Left lung (tissue), 4 donors: ENCODE measurements at regions not wholly inside any gene's neighbourhood (a gene's known extent, or its start where the extent isn't known, plus 50 kb on each side); places are given as distances from the start of the nearest gene placed in this dataset.
"Not testable (repeated sequence)": the region's sequence is repeated elsewhere in the genome, so short reads cannot be mapped to it uniquely, and the experiment has no call there.

Source experiments
- ATAC-seq: fragments of 200-7000 bp; cut with Tn5 transposase; one replicate; pipeline ENCODE4 v1.9.1; 2020; ENCODE audit warnings: moderate library complexity
- DNase-seq, 4 donors: peaks; one replicate each; pipeline ENCODE4 v3.0.0-alpha.2; 2013 to 2020
- H3K27ac ChIP-seq, 2 donors: fragments of 200-600 bp; sonication (generic) in 1 of 2; one replicate each; pipeline versions ENCODE4 v1.5.0 to v1.8.0; 2020 to 2021
- H3K27me3 ChIP-seq, 2 donors: fragments of 200-600 bp; sonication (generic) in 1 of 2; one replicate each; pipeline versions ENCODE4 v1.5.0 to v1.8.0; 2020 to 2021
- H3K36me3 ChIP-seq, 2 donors: fragments of 200-600 bp; sonication (generic) in 1 of 2; one replicate each; pipeline versions ENCODE4 v1.5.0 to v1.8.0; 2020 to 2021
- H3K4me1 ChIP-seq, 2 donors: fragments of 200-600 bp; one replicate each; pipeline ENCODE4 v1.8.0; 2021
- H3K4me3 ChIP-seq, 2 donors: fragments of 200-600 bp; sonication (generic) in 1 of 2; one replicate each; pipeline versions ENCODE4 v1.5.0 to v1.8.0; 2020 to 2021; ENCODE audit warnings: mild to moderate bottlenecking in 1 of 2
- H3K9me3 ChIP-seq, 2 donors: fragments of 200-600 bp; sonication (generic) in 1 of 2; one replicate each; pipeline versions ENCODE4 v1.5.0 to v1.8.0; 2020 to 2021
- intact Hi-C, 2 donors: fragments of 100-400 bp; cut with DNase I; formaldehyde crosslinking; loops; one replicate each; pipeline versions ENCODE4 v1.11.2 to v1.14.2; 2022
- TF ChIP-seq, protein P1 (sequence below), 2 donors: fragments of 200-600 bp; sonication (generic) in 1 of 2; IDR thresholded peaks; one replicate each; pipeline versions ENCODE4 v1.5.0 to v1.8.0; 2021; ENCODE audit warnings: antibody characterized with exemption in 2 of 2
- donor health status: DM: no; HTN: yes; CAD: no.
- donor health status: DM: no; HTN: no; CAD: no.

DNA sequence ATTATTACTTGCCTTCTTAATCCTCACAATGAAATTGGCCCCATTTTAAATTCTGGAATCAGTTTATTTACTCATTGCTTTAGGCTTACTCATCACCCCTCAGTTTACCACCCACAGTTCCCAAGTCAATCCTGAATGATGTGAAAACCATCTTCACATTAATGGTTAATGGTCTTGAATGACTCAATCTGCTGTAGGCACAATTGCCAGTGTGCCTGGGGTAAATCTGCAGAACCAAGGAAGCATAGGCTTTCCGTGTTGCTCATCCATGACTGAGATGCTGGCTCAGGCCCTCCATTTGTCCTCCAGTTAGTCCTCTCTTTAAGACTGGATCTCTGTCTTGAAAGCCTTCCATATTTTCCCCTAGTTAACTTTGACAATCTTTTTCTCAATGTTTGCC, 164.5 kb downstream of the PMAIP1 start:
- Histone ChIP-seq H3K4me1 (no peaks in the 10 kb centered on the region), H3K4me3 (no peak overlapping the region), H3K36me3 (no peaks in the 10 kb centered on the region), H3K27me3 (no peaks in the 10 kb centered on the region), H3K27ac (no peak overlapping the region), H3K9me3 (no peaks in the 10 kb centered on the region)
- no peak for DNase-seq
- TF ChIP-seq, protein P1, sequence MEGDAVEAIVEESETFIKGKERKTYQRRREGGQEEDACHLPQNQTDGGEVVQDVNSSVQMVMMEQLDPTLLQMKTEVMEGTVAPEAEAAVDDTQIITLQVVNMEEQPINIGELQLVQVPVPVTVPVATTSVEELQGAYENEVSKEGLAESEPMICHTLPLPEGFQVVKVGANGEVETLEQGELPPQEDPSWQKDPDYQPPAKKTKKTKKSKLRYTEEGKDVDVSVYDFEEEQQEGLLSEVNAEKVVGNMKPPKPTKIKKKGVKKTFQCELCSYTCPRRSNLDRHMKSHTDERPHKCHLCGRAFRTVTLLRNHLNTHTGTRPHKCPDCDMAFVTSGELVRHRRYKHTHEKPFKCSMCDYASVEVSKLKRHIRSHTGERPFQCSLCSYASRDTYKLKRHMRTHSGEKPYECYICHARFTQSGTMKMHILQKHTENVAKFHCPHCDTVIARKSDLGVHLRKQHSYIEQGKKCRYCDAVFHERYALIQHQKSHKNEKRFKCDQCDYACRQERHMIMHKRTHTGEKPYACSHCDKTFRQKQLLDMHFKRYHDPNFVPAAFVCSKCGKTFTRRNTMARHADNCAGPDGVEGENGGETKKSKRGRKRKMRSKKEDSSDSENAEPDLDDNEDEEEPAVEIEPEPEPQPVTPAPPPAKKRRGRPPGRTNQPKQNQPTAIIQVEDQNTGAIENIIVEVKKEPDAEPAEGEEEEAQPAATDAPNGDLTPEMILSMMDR (IDR thresholded peaks at IDR 0.05): no peak
- no peak for ATAC-seq
- intact Hi-C loops: no loop called here

DNA sequence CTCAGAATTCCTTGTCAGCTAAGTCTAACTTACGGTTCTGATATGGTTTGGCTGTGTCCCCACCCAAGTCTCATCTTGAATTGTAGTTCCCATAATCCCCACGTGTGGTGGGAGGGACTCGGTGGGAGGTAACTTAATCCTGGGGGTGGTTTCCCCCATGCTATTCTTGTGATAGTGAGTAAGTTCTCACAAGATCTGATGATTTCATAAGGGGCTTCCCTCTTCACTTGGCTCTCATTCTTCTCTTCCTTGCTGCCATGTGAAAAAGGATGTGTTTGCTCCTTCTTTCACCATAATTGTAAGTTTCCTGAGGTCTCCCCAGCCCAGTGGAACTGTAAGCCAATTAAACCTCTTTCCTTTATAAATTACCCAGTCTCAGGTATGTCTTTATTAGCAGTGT, 163.0 kb downstream of the PMAIP1 start:
- ATAC-seq, DNase-seq, H3K4me3 ChIP-seq, H3K9me3 ChIP-seq, H3K36me3 ChIP-seq, intact Hi-C loops, H3K27me3 ChIP-seq, H3K27ac ChIP-seq, H3K4me1 ChIP-seq: not testable (repeated sequence)

DNA sequence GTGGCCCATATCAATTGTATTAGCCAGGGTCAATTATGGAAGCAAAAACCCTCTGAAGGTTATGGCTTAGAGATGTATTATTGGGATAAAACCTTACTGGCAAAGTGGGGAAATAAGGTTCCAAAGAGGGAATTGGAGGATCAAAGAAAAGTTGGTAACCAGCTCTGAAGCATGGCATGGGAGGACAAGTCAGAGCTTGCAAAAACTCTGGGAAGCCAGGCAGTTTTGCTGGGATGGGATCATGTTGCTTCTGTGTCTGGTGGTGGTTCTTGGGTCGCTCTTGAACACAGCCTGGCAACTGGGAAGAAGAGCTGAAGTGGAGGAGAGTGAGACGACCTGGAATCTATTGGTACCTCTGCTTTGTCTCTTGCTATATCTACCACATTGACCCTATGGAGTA, 162.6 kb downstream of the PMAIP1 start:
- ATAC-seq: no peak
- intact Hi-C loops: no loop called here

DNA sequence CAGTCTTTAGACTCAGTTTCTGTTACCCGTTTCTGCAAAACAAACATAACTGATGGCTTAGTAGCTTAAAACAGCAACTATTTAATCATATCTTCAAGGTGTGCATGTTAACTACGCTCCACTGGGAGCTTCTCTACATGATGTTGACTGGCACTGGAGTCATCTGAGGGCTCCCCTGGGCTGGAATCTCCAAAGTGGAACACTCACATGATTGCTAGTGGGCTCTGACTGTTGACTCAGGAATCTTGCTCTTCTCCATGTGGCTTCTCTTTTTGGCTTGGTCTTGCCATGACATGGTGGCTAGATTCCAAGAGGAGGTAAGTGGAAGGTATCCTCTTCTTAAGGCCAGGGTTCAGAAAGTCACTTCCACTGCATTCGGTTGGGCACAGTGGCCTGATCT, 160.8 kb downstream of the PMAIP1 start:
- no peak for DNase-seq
- H3K27me3 ChIP-seq: no peaks in the 10 kb centered on the region
- peak; percentile 58 for ATAC-seq
- TF ChIP-seq, protein P1 (IDR thresholded peaks at IDR 0.05): no peak
- H3K4me1 ChIP-seq: no peaks in the 10 kb centered on the region
- intact Hi-C loops: no loop called here
- no peaks in the 10 kb centered on the region for H3K36me3 ChIP-seq
- no peak overlapping the region for H3K4me3 ChIP-seq
- H3K27ac ChIP-seq: no peak overlapping the region
- no peaks in the 10 kb centered on the region for H3K9me3 ChIP-seq

More for the DNA sequence above, 162.6 kb downstream of the PMAIP1 start:
- no peak overlapping the region for H3K27ac ChIP-seq
- H3K9me3 ChIP-seq: no peaks in the 10 kb centered on the region
- H3K4me3 ChIP-seq: no peak overlapping the region
- H3K36me3 ChIP-seq: no peaks in the 10 kb centered on the region
- no peak for DNase-seq
- no peaks in the 10 kb centered on the region for H3K4me1 ChIP-seq
- TF ChIP-seq, protein P1 (IDR thresholded peaks at IDR 0.05): no peak
- H3K27me3 ChIP-seq: no peaks in the 10 kb centered on the region

DNA sequence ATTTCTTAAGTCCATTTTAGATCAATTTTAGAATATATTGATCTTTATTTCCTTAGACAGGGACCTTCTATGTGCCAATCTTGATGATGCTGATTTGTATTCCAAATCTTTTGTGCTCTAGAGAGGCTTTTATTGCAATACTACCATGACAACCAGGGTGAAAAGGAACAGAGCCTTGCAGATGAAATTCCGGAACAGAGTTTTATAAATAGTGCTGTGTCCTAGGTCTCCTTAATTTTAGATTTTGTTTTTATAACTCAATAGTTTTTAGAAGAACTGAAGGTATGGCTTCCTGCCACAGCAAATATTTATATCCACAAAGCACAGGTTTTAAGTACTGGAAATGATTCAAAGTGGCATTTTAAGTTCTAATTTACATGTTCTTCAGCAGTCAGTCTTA, 160.2 kb downstream of the PMAIP1 start:
- TF ChIP-seq, protein P1 (IDR thresholded peaks at IDR 0.05): no peak
- peak; percentile 69 for ATAC-seq

DNA sequence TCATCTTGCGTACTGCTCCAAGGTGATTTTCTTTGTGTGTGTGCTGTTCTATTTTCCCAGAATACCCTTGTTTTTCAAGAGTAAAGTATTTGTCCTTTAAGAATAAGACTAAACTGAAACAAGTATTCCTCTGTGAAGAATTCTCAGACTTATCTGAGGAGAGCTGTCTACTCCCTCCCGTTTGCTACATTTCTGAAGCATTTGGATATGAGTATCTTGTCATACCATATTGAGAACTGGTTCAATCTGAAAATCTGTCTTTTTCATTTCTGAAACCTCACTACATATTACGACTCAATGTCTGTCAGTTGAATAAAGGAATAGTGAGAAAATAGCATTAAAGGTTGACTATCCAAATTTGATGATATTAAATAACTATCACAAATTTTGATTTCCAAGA, 159.4 kb downstream of the PMAIP1 start:
- Histone ChIP-seq H3K36me3 (no peaks in the 10 kb centered on the region), H3K9me3 (no peaks in the 10 kb centered on the region), H3K27ac (no peak overlapping the region), H3K4me1 (no peaks in the 10 kb centered on the region), H3K4me3 (no peak overlapping the region), H3K27me3 (no peaks in the 10 kb centered on the region)
- no peak for DNase-seq
- ATAC-seq: no peak
- intact Hi-C loops: no loop called here
- TF ChIP-seq, protein P1 (IDR thresholded peaks at IDR 0.05): no peak

More for the DNA sequence above, 160.2 kb downstream of the PMAIP1 start:
- Histone ChIP-seq H3K27me3 (no peaks in the 10 kb centered on the region), H3K36me3 (no peaks in the 10 kb centered on the region), H3K27ac (no peak overlapping the region), H3K4me1 (no peaks in the 10 kb centered on the region), H3K4me3 (no peak overlapping the region), H3K9me3 (no peaks in the 10 kb centered on the region)
- no peak for DNase-seq
- intact Hi-C loops: no loop called here
